OCI-LY7 (cell line): ENCODE measurements at regions not wholly inside any gene's neighbourhood (a gene's known extent, or its start where the extent isn't known, plus 50 kb on each side); places are given as distances from the start of the nearest gene placed in this dataset.

Source experiments
- EZH2phosphoT487 ChIP-seq: fragments of 200-600 bp; sonication (generic); IDR thresholded peaks from 2 replicates; pipeline ENCODE4 v1.6.1; 2018; ENCODE audit warnings: low read depth, borderline replicate concordance, mild to moderate bottlenecking, mixed run types, antibody characterized with exemption, low read length, moderate library complexity, mixed read lengths
- TF ChIP-seq, protein P1 (sequence below): fragments of 200-600 bp; sonication (generic); conservative IDR thresholded peaks from 2 replicates; pipeline ENCODE4 v1.5.1; 2014; ENCODE audit warnings: mild to moderate bottlenecking, antibody characterized with exemption, low read length, moderate library complexity, mixed read lengths

DNA sequence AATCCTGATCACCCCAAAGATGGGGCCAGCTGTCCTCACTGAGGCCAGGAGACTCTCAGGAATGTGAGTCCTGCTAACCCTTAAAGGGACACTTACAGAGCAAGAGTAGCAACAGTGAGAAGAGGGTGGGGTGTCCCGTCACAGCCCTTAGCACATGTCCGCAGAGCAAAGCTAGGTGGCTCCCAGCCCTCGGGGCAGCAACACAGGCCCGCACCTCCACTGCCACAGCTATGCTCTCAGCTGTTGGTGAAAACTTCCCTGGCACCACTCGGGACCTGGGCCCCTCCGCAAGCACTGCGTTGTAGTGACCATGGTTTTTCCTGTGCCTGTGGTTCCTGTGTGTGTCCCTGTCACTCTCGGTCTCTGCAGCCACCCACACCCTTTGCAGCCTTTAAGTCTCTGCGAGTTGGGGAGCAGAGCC, 76.4 kb upstream of the UXS1 start:
- no peak for TF ChIP-seq EZH2phosphoT487
- TF ChIP-seq, protein P1, sequence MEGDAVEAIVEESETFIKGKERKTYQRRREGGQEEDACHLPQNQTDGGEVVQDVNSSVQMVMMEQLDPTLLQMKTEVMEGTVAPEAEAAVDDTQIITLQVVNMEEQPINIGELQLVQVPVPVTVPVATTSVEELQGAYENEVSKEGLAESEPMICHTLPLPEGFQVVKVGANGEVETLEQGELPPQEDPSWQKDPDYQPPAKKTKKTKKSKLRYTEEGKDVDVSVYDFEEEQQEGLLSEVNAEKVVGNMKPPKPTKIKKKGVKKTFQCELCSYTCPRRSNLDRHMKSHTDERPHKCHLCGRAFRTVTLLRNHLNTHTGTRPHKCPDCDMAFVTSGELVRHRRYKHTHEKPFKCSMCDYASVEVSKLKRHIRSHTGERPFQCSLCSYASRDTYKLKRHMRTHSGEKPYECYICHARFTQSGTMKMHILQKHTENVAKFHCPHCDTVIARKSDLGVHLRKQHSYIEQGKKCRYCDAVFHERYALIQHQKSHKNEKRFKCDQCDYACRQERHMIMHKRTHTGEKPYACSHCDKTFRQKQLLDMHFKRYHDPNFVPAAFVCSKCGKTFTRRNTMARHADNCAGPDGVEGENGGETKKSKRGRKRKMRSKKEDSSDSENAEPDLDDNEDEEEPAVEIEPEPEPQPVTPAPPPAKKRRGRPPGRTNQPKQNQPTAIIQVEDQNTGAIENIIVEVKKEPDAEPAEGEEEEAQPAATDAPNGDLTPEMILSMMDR = no peak
